ENCODE measurements at regions not wholly inside any gene's neighbourhood (a gene's known extent, or its start where the extent isn't known, plus 50 kb on each side); places are given as distances from the start of the nearest gene placed in this dataset.

DNA sequence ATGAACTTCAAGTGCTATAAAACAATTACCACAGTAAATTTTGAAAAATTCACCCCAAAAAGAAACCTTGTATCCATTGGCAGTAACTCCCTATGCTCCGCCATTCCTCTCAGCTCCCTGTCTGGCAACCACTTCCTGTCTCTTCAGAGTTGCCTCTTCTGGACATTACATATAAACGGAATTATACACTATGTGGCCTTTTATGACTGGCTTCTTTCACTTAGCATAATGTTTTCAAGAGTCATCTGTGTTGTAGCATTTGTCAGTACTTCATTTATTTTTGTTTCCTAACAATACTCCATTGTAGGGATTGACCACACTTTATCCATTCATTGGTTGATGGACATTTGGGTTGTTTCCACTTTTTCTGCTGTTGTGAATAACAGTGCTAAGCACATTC is 50.1 kb downstream of the CEP43 start:
- no peak overlapping the region for H3K4me3 Mint-ChIP-seq
- H3K27ac Mint-ChIP-seq, result no peak overlapping the region
- DNase-seq, result no peak
- POLR2A ChIA-PET, result no interaction called here
- H3K4me1 Mint-ChIP-seq, result peaks cover 20% of the 10 kb centered on the region
- no peaks in the 10 kb centered on the region for H3K9me3 Mint-ChIP-seq
- CTCF ChIA-PET, result no interaction called here
- no peaks in the 10 kb centered on the region for H3K27me3 Mint-ChIP-seq
- H3K36me3 Mint-ChIP-seq (ENCODE audit: low read depth), result peaks cover 2% of the 10 kb centered on the region

DNA sequence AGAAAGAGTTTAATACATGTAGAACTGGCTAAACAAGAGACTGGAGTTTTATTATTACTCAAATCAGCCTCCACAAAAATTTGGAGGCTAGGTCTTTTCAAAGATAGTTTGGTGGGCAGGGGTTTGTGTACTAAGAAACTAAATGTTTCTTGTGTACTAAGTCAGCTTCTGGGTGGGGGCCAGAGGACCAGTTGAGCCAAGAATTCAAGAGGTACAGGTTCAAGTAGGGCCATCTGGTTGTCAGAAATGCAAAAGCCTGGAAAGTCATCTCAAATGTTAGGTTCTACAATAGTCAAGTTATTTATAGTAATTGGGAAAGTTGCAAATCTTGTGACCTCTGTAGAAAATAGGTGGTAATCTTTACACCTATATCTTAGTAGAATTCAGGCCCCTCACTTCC is 51.7 kb downstream of the CEP43 start:
- ChIA-PET POLR2A (no interaction called here), CTCF (no interaction called here)
- no peak for DNase-seq
- H3K9me3 Mint-ChIP-seq, result no peaks in the 10 kb centered on the region
- H3K4me1 Mint-ChIP-seq, result peaks cover 20% of the 10 kb centered on the region
- H3K36me3 Mint-ChIP-seq (ENCODE audit: low read depth), result peaks cover 2% of the 10 kb centered on the region
- H3K27ac Mint-ChIP-seq, result no peak overlapping the region
- H3K4me3 Mint-ChIP-seq, result no peak overlapping the region
- no peaks in the 10 kb centered on the region for H3K27me3 Mint-ChIP-seq

DNA sequence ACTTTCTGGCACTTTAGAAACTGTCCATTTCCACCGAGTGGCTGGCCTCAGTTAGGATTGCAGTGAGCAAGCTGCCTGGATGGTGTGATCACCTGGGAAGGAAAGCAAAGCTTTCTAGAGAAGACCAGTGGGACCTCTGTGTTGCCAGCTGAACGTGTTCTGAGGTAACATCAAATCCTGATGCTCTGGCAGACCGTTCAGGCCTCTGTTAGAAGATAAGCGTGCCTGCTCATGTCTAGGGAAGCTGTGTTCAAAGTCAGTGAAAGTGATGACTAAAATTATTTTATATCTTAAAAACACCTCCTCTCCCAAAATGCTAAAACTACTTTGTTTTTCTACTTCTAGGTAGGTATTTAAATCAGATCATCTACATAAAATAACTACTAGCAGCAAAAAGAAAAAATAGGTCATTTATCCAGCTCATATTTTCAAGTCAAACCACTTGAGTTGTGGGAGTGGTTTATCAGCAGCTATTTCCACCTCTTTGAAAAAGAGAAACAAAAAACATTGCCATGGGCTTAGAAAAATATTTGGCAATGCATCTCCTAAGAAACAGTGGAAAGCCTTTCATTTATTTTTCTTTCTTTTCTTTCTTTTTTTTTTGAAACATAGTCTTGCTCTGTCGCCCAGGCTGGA is 54.8 kb downstream of the CEP43 start:
- peaks cover 3% of the 10 kb centered on the region for H3K27me3 Mint-ChIP-seq
- CTCF ChIA-PET, result no interaction called here
- H3K36me3 Mint-ChIP-seq (ENCODE audit: low read depth), result no peaks in the 10 kb centered on the region
- H3K4me3 Mint-ChIP-seq, result no peak overlapping the region
- H3K9me3 Mint-ChIP-seq, result no peaks in the 10 kb centered on the region
- no peak overlapping the region for H3K27ac Mint-ChIP-seq
- peaks cover 3% of the 10 kb centered on the region for H3K4me1 Mint-ChIP-seq
- no peak for DNase-seq
- POLR2A ChIA-PET, result no interaction called here

DNA sequence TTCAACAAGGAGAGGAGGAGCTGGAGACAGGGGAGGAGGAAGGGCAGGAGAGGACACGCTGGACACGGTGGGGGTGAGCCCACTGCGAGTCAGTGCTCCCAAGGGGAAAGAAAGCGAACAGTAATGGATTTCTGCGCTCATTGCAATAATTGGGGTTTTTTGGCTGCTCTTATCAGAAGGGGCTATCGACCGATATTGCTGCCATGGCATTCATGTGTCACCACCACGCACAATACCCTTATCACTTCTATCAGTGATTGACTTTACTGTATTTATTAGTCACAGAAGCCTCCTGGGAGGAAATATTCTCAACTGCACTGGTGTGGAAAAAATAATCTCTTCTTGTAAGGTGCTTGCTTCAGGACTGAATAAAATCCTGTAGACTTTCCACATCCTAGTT is 55.8 kb downstream of the CEP43 start:
- Mint-ChIP-seq H3K27ac (no peak overlapping the region), H3K4me1 (peaks cover 3% of the 10 kb centered on the region), H3K4me3 (no peak overlapping the region), H3K9me3 (no peaks in the 10 kb centered on the region), H3K27me3 (peaks cover 3% of the 10 kb centered on the region), H3K36me3 (ENCODE audit: low read depth) (no peaks in the 10 kb centered on the region)
- ChIA-PET CTCF (interaction anchor here (1.0 kb wide), 1 partner anchor 10 kb away, joined by 3 read pairs; no protein-coding TSS in a partner anchor), POLR2A (no interaction called here)
- DNase-seq, result no peak

DNA sequence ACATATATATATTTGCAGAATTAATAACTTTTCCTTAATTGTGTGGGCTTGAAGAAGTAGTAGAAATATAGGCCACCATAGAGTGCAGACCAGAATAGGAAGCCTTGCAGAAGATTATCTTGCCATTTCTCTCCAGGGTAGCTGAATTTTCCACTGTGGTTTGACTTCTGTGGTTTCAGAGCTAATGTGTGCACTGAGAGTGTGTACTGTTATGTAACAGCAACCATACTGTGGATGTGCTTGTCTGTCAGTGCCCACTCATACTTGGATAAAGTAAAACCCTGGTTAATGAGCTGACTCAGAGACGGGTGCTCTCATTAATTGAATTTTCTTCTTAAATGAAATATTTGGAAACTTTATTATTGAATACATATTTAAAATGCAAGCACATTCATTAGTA is 57.2 kb downstream of the CEP43 start:
- Mint-ChIP-seq H3K27me3 (peaks cover 12% of the 10 kb centered on the region), H3K4me1 (peaks cover 3% of the 10 kb centered on the region), H3K9me3 (no peaks in the 10 kb centered on the region), H3K27ac (no peak overlapping the region), H3K4me3 (no peak overlapping the region), H3K36me3 (ENCODE audit: low read depth) (no peaks in the 10 kb centered on the region)
- POLR2A ChIA-PET, result no interaction called here
- DNase-seq, result peak; percentile 18
- CTCF ChIA-PET, result interaction anchor here (0.8 to 1.2 kb wide), 3 partner anchors 9 to 386 kb away, joined by 3 read pairs; no protein-coding TSS in a partner anchor

DNA sequence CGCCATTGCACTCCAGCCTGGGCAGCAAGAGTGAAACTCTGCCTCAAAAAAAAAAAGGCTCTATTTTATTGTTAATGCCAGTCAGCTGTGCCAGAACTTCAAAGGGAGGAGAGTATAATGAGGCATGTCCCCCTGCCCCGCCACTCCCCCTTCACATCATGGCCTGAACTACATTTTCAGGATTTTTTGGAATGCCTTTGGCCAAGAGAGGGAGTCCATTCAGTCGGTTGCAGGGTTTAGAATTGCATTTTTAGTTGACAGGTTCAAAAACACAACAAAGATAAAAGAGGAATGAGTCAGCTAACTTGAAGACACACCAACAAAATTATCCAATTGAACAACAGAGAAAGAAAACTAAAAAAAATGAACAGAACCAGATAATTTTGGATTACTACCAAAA is 59.1 kb downstream of the CEP43 start:
- ChIA-PET POLR2A (no interaction called here), CTCF (no interaction called here)
- H3K4me3 Mint-ChIP-seq, result no peak overlapping the region
- no peak for DNase-seq
- peaks cover 16% of the 10 kb centered on the region for H3K27me3 Mint-ChIP-seq
- peaks cover 3% of the 10 kb centered on the region for H3K4me1 Mint-ChIP-seq
- no peaks in the 10 kb centered on the region for H3K36me3 Mint-ChIP-seq (ENCODE audit: low read depth)
- no peak overlapping the region for H3K27ac Mint-ChIP-seq
- peaks cover 2% of the 10 kb centered on the region for H3K9me3 Mint-ChIP-seq
